ENCODE measurements at regions not wholly inside any gene's neighbourhood (a gene's known extent, or its start where the extent isn't known, plus 50 kb on each side); places are given as distances from the start of the nearest gene placed in this dataset.

DNA sequence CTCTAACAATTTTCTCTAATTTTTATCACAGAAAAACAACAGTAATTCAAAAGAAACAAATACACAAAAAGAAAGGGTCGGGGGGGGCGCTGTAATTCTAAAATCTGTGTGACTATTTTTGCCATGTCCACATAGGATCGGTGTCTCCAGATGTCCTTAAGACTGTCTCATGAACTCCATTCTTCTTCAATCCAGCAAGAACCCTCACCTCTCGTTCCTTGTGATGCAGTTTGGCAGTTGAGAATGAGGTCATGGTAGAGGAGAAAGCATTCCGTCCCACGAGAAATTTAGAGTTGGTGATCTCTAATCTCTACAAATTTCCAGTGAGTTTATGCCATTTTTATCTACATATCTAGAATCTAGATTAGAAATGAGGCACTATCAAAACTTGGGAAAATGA is 394.7 kb downstream of the TFEC start:
- Histone ChIP-seq H3K56ac (replicated peaks; ENCODE audit: insufficient read length, low read depth, low read length) (no peak overlapping the region), H3K4me2 (ENCODE audit: insufficient read depth in 1 of 2, low read depth in 2 of 2, low read length in 2 of 2) (no peak overlapping the region)
- TF ChIP-seq RFX5 (IDR thresholded peaks at IDR 0.05; ENCODE audit: borderline replicate concordance, low read depth, low read length) (no peak), EGR1 (IDR thresholded peaks at IDR 0.05; ENCODE audit: borderline replicate concordance, low read depth, low read length) (no peak), CHD1 (IDR thresholded peaks at IDR 0.05; ENCODE audit: low read depth, low read length) (no peak), POLR2A (IDR thresholded peaks at IDR 0.05; ENCODE audit: control extremely low read depth in 1 of 2, low read depth in 2 of 2, low read length in 2 of 2) (no peak), CEBPB (IDR thresholded peaks at IDR 0.05; ENCODE audit: low read depth, low read length) (no peak), TAF7 (optimal IDR thresholded peaks at IDR 0.05; ENCODE audit: borderline replicate concordance, low read depth, low read length) (no peak), GTF2F1 (IDR thresholded peaks at IDR 0.05; ENCODE audit: borderline replicate concordance, low read depth, low read length) (no peak), SP1 (IDR thresholded peaks at IDR 0.05; ENCODE audit: low read depth, low read length) (no peak), TEAD4 (IDR thresholded peaks at IDR 0.05; ENCODE audit: low read depth, low read length) (no peak), POLR2AphosphoS5 (IDR thresholded peaks at IDR 0.05; ENCODE audit: low read depth, low read length) (no peak), CREB1 (IDR thresholded peaks at IDR 0.05) (no peak), POU5F1 (IDR thresholded peaks at IDR 0.05; ENCODE audit: low read depth, low read length) (no peak), KDM4A (IDR thresholded peaks at IDR 0.05; ENCODE audit: low read depth, low read length, severe bottlenecking) (no peak), ZNF274 (IDR thresholded peaks at IDR 0.05; ENCODE audit: borderline replicate concordance, extremely low read depth, low read length) (no peak)
- TF ChIP-seq, protein P1, sequence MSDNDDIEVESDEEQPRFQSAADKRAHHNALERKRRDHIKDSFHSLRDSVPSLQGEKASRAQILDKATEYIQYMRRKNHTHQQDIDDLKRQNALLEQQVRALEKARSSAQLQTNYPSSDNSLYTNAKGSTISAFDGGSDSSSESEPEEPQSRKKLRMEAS (IDR thresholded peaks at IDR 0.05): no peak
- TF ChIP-seq, protein P2, sequence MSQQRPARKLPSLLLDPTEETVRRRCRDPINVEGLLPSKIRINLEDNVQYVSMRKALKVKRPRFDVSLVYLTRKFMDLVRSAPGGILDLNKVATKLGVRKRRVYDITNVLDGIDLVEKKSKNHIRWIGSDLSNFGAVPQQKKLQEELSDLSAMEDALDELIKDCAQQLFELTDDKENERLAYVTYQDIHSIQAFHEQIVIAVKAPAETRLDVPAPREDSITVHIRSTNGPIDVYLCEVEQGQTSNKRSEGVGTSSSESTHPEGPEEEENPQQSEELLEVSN (IDR thresholded peaks at IDR 0.05): no peak

More for the DNA sequence above, 394.7 kb downstream of the TFEC start:
- Histone ChIP-seq H3K4me1 (replicated peaks in 1 of 4; ENCODE audit: control insufficient read depth in 3 of 4, insufficient read depth in 4 of 4, low read length in 3 of 4) (no peaks in the 10 kb centered on the region), H3K23me2 (ENCODE audit: low read depth, low read length) (peaks cover 3% of the 10 kb centered on the region; the same call in 1 of the 2 replicates), H2AK5ac (ENCODE audit: low read depth, low read length) (no peak overlapping the region), H3K18ac (ENCODE audit: extremely low read depth, low read length) (no peak overlapping the region), H3K79me1 (ENCODE audit: low read depth, low read length) (no peaks in the 10 kb centered on the region), H3K27me3 (replicated peaks in 1 of 4; ENCODE audit: control insufficient read depth in 3 of 4, extremely low read depth in 1 of 4, insufficient read depth in 3 of 4, low read length in 3 of 4) (no peaks in the 10 kb centered on the region), H4K91ac (replicated peaks; ENCODE audit: insufficient read length, low read length) (no peak overlapping the region), H3K23ac (ENCODE audit: insufficient read length) (no peak overlapping the region), H4K20me1 (replicated peaks in 1 of 2; ENCODE audit: control insufficient read depth in 1 of 2, insufficient read depth in 2 of 2, low read length in 2 of 2) (no peaks in the 10 kb centered on the region), H4K5ac (ENCODE audit: insufficient read length, low read depth, low read length) (no peak overlapping the region), H4K8ac (ENCODE audit: extremely low read depth, insufficient read depth, low read length) (no peak overlapping the region), H3K4ac (replicated peaks; ENCODE audit: insufficient read length, low read depth, low read length) (no peak overlapping the region), H2AFZ (ENCODE audit: low read length) (no peak overlapping the region), H2BK15ac (ENCODE audit: low read length) (no peak overlapping the region), H3K27ac (ENCODE audit: low read depth, low read length) (no peak overlapping the region), H3K14ac (ENCODE audit: insufficient read length) (no peak overlapping the region), H2BK12ac (ENCODE audit: low read depth, low read length) (no peak overlapping the region), H3K4me3 (ENCODE audit: extremely low read depth in 1 of 4, insufficient read depth in 2 of 4, low read depth in 3 of 4, low read length in 4 of 4) (no peak overlapping the region), H3K79me2 (ENCODE audit: control insufficient read depth in 1 of 2, insufficient read depth in 2 of 2, low read length in 2 of 2) (no peaks in the 10 kb centered on the region), H2BK120ac (replicated peaks; ENCODE audit: low read depth, low read length) (no peak overlapping the region), H2BK5ac (ENCODE audit: low read depth, low read length) (no peak overlapping the region), H2BK20ac (ENCODE audit: low read length) (no peak overlapping the region), H3K9me3 (ENCODE audit: insufficient read depth in 2 of 2, low read depth in 1 of 2, low read length in 1 of 2) (no peaks in the 10 kb centered on the region), H3K9ac (replicated peaks in 1 of 4; ENCODE audit: extremely low read depth in 1 of 4, low read depth in 3 of 4, low read length in 3 of 4) (no peak overlapping the region), H3K36me3 (ENCODE audit: control insufficient read depth in 2 of 4, insufficient read depth in 4 of 4, low read length in 3 of 4) (no peaks in the 10 kb centered on the region)
- no peak for DNase-seq (ENCODE audit: low read depth in 1 of 2, low spot score in 2 of 2)
- CTCF ChIA-PET (ENCODE audit: partially characterized antibody): no interaction called here
- WGBS, 2 experiments (ENCODE audit: extremely low coverage in 1 of 2, insufficient coverage in 1 of 2, insufficient read length in 1 of 2, insufficient replicate concordance in 2 of 2, low coverage in 1 of 2, low lambda C conversion rate in 2 of 2, missing lambda C conversion rate in 1 of 2): 87% methylated on average over 6 of the region's 6 CpGs; no CpG with 5 or more reads in 1 of the 2 experiments
- POLR2A ChIA-PET (ENCODE audit: partially characterized antibody): interaction anchor here (0.7 kb wide), 1 partner anchor 63 kb away, joined by 3 read pairs; no protein-coding TSS in a partner anchor
- FAIRE-seq: no peak
